Right lobe of liver (tissue), 6 donors: ENCODE measurements at regions not wholly inside any gene's neighbourhood (a gene's known extent, or its start where the extent isn't known, plus 50 kb on each side); places are given as distances from the start of the nearest gene placed in this dataset.

Experiments used
- ATAC-seq, 4 donors: fragments of 200-7000 bp; cut with Tn5 transposase; one replicate each; pipeline ENCODE4 v1.9.1; 2020; ENCODE audit warnings: mild to moderate bottlenecking in 4 of 4, moderate library complexity in 4 of 4
- DNase-seq, 3 donors: peaks; one replicate each; pipeline ENCODE4 v3.0.0-alpha.2; 2020
- H3K27ac ChIP-seq, 3 donors: fragments of 200-600 bp; one replicate each; pipeline ENCODE4 v1.8.0; 2022
- H3K27me3 ChIP-seq, 2 donors: fragments of 200-600 bp; one replicate each; pipeline ENCODE4 v1.8.0; 2022
- H3K36me3 ChIP-seq, 4 donors: fragments of 200-600 bp; sonication (generic) in 1 of 4; one replicate each; pipeline versions ENCODE4 v1.5.1 to v1.8.0; 2017 to 2022; ENCODE audit warnings: control low read depth in 1 of 4
- H3K4me1 ChIP-seq, 4 donors: fragments of 200-600 bp; sonication (generic) in 1 of 4; one replicate each; pipeline versions ENCODE4 v1.5.1 to v1.8.0; 2017 to 2022; ENCODE audit warnings: control low read depth in 1 of 4
- H3K4me3 ChIP-seq, 3 donors: fragments of 200-600 bp; one replicate each; pipeline ENCODE4 v1.8.0; 2022
- H3K9me3 ChIP-seq, 4 donors: fragments of 200-600 bp; sonication (generic) in 1 of 4; one replicate each; pipeline versions ENCODE4 v1.5.1 to v1.8.0; 2017 to 2022; ENCODE audit warnings: control low read depth in 1 of 4
- POLR2A ChIP-seq: fragments of 450-650 bp; IDR thresholded peaks from one replicate; pipeline ENCODE4 v1.6.1; 2017; ENCODE audit warnings: antibody characterized with exemption, mild to moderate bottlenecking
- WGBS: methylation state at CpG from one replicate; pipeline ENCODE4 v1.1.6; 2018; ENCODE audit warnings: low coverage, low lambda C conversion rate; ENCODE audit not compliant: insufficient coverage; ENCODE audit errors: missing lambda C conversion rate; 5-methylcytosine and 5-hydroxymethylcytosine counted together
- intact Hi-C, 2 donors: fragments of 100-400 bp; cut with DNase I; formaldehyde crosslinking; loops; one replicate each; pipeline versions ENCODE4 v1.11.2 to v1.14.1; 2022
- TF ChIP-seq, protein P1 (sequence below), 4 donors: fragments of 200-600 bp in 3 of 4; fragments of 450-650 bp in 1 of 4; IDR thresholded peaks; one replicate each; pipeline versions ENCODE4 v1.5.1 to v1.8.0; 2016 to 2022; ENCODE audit warnings: antibody characterized with exemption in 4 of 4, mild to moderate bottlenecking in 2 of 4
- donor health status: DM: no; HTN: yes; CAD: no.
- donor health status: DM: no; HTN: no; CAD: no.
- donor health status: DM: no; HTN: no; CAD: no.
- donor health status: DM: no; HTN: yes; CAD: no.
- donor health status: DM: no; HTN: yes; CAD: no.

DNA sequence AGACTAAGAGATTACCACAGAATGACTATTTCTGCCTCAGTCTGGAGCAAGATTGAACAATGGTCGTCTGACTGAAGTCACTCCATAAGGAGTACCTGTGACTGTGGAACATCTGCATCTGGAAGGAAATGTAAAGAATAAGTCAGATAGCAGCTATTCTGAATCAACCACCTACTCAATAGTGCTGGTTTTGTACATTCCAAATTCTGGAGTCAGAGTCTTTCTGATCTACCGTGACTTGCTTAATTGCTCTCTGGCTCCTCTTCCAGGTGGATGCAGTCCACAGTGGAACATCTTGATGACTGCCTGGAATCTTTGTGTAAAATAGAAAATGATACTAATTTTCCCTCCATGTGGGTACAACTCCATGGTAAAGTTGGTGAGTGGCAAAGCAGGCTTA lies 156.3 kb upstream of the SEMA3C start:
- no peak overlapping the region for H3K27ac ChIP-seq
- H3K36me3 ChIP-seq: no peaks in the 10 kb centered on the region
- H3K9me3 ChIP-seq: no peaks in the 10 kb centered on the region
- ATAC-seq (no peak), DNase-seq (no peak)
- no peak for TF ChIP-seq POLR2A
- TF ChIP-seq, protein P1, sequence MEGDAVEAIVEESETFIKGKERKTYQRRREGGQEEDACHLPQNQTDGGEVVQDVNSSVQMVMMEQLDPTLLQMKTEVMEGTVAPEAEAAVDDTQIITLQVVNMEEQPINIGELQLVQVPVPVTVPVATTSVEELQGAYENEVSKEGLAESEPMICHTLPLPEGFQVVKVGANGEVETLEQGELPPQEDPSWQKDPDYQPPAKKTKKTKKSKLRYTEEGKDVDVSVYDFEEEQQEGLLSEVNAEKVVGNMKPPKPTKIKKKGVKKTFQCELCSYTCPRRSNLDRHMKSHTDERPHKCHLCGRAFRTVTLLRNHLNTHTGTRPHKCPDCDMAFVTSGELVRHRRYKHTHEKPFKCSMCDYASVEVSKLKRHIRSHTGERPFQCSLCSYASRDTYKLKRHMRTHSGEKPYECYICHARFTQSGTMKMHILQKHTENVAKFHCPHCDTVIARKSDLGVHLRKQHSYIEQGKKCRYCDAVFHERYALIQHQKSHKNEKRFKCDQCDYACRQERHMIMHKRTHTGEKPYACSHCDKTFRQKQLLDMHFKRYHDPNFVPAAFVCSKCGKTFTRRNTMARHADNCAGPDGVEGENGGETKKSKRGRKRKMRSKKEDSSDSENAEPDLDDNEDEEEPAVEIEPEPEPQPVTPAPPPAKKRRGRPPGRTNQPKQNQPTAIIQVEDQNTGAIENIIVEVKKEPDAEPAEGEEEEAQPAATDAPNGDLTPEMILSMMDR (IDR thresholded peaks at IDR 0.05): no peak
- H3K27me3 ChIP-seq: no peaks in the 10 kb centered on the region
- no peak overlapping the region for H3K4me3 ChIP-seq
- intact Hi-C loops: no loop called here
- no peaks in the 10 kb centered on the region for H3K4me1 ChIP-seq
- WGBS: 55% methylated on average over 2 of the region's 2 CpGs

DNA sequence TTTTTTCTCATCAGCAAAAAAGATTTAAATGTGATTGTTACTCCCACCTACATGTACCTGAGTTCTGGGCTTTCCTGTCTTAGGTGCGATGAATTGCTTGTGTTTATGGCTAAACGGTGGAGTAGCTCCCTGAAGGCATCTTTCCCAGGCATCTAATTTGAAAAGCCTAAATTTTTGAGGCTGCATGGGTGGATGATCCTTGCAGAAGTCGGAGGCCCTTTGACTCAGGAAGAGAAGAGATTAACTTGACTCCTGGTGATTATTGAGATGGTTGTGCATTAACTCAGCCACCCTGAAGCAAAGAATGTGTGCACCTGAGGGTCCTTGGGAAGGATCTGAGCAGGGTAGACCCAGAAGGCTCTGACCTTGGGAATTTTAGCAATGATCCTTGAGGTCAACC lies 155.6 kb upstream of the SEMA3C start:
- 67% methylated on average over 3 of the region's 3 CpGs for WGBS
- no peak for DNase-seq
- Histone ChIP-seq H3K9me3 (no peaks in the 10 kb centered on the region), H3K4me3 (no peak overlapping the region), H3K4me1 (no peaks in the 10 kb centered on the region), H3K27ac (no peak overlapping the region), H3K36me3 (no peaks in the 10 kb centered on the region), H3K27me3 (no peaks in the 10 kb centered on the region)
- no peak for TF ChIP-seq POLR2A
- TF ChIP-seq, protein P1 (IDR thresholded peaks at IDR 0.05): no peak
- ATAC-seq: no peak
- intact Hi-C loops: no loop called here

DNA sequence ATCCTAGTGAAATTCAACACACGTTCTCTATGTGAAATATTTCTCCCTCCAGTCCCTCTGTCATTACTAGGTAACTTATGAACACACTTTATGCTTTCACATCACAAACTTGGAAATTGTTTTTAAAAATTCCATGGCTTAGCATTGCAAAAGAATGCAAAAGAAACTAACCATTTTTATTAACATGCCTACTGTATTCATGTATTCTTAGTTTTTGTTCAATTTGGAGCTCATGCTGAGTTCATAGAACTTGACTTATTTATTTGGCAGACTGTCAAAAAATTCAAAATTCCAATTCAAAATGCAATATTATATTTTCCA lies 155.0 kb upstream of the SEMA3C start:
- Histone ChIP-seq H3K27me3 (no peaks in the 10 kb centered on the region), H3K9me3 (no peaks in the 10 kb centered on the region), H3K4me1 (no peaks in the 10 kb centered on the region), H3K27ac (no peak overlapping the region), H3K4me3 (no peak overlapping the region), H3K36me3 (no peaks in the 10 kb centered on the region)
- 33% methylated on average over 1 of the region's 1 CpG for WGBS
- DNase-seq (no peak), ATAC-seq (no peak)
- intact Hi-C loops: no loop called here
- TF ChIP-seq, protein P1 (IDR thresholded peaks at IDR 0.05): no peak
- no peak for TF ChIP-seq POLR2A

DNA sequence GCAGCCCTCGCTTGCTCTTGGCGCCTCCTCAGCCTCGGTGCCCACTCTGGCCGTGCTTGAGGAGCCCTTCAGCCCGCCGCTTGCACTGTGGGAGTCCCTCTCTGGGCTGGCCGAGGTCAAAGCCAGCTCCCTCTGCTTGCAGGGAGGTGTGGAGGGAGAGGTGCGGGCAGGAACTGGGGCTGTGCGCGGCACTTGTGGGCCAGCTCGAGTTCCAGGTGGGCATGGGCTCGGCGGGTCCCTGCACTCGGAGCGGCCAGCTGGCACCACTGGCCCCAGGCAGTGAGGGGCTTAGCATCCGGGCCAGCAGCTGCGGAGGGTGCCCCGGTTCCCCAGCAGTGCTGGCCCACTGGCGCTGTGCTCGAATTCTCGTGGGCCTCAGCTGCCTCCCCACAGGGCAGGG lies 152.1 kb upstream of the SEMA3C start:
- Histone ChIP-seq H3K4me3 (no peak overlapping the region), H3K4me1 (no peaks in the 10 kb centered on the region), H3K27me3 (no peaks in the 10 kb centered on the region), H3K36me3 (no peaks in the 10 kb centered on the region), H3K27ac (no peak overlapping the region), H3K9me3 (no peaks in the 10 kb centered on the region)
- DNase-seq: no peak
- 73% methylated on average over 6 of the region's 21 CpGs for WGBS
- intact Hi-C loops: no loop called here
- no peak for ATAC-seq
- TF ChIP-seq, protein P1 (IDR thresholded peaks at IDR 0.05): no peak
- no peak for TF ChIP-seq POLR2A

DNA sequence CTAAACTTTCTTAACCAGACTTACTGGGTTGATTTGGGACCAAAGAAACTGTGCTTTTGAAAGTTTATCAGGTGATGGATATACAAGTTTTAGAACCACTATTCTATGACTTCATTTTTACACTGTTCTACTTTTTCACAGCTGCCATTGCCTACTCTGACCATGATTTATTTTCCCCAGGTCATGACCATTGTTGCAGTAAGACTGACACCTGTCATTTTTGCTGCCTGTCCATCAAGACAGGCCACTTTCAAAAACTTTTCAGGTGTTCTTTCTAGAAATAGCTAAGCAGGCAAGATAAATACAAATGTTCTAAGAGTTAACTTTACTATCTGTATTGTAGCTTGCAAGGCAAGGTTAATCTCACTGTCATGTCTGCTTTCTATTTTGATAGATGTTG lies 147.9 kb upstream of the SEMA3C start:
- intact Hi-C loops: no loop called here
- no peaks in the 10 kb centered on the region for H3K27me3 ChIP-seq
- H3K9me3 ChIP-seq: no peaks in the 10 kb centered on the region
- H3K4me1 ChIP-seq: no peaks in the 10 kb centered on the region
- no peak overlapping the region for H3K27ac ChIP-seq
- no peak overlapping the region for H3K4me3 ChIP-seq
- TF ChIP-seq, protein P1 (IDR thresholded peaks at IDR 0.05): no peak
- no peak for TF ChIP-seq POLR2A
- H3K36me3 ChIP-seq: no peaks in the 10 kb centered on the region
- ATAC-seq (no peak), DNase-seq (no peak)
